GM23248 (cell line): ENCODE measurements at regions not wholly inside any gene's neighbourhood (a gene's known extent, or its start where the extent isn't known, plus 50 kb on each side); places are given as distances from the start of the nearest gene placed in this dataset.

Experiments used
- EZH2 ChIP-seq: fragments of 200-600 bp; sonication (generic); IDR thresholded peaks from 2 replicates; pipeline ENCODE4 v1.6.1; 2018; ENCODE audit warnings: antibody characterized with exemption, mild to moderate bottlenecking; ENCODE audit not compliant: insufficient read depth, poor library complexity, severe bottlenecking
- EZH2phosphoT487 ChIP-seq: fragments of 200-600 bp; sonication (generic); IDR thresholded peaks from 2 replicates; pipeline ENCODE4 v1.6.1; 2018; ENCODE audit warnings: antibody characterized with exemption, moderate library complexity, mild to moderate bottlenecking, low read depth; ENCODE audit not compliant: insufficient read depth

DNA sequence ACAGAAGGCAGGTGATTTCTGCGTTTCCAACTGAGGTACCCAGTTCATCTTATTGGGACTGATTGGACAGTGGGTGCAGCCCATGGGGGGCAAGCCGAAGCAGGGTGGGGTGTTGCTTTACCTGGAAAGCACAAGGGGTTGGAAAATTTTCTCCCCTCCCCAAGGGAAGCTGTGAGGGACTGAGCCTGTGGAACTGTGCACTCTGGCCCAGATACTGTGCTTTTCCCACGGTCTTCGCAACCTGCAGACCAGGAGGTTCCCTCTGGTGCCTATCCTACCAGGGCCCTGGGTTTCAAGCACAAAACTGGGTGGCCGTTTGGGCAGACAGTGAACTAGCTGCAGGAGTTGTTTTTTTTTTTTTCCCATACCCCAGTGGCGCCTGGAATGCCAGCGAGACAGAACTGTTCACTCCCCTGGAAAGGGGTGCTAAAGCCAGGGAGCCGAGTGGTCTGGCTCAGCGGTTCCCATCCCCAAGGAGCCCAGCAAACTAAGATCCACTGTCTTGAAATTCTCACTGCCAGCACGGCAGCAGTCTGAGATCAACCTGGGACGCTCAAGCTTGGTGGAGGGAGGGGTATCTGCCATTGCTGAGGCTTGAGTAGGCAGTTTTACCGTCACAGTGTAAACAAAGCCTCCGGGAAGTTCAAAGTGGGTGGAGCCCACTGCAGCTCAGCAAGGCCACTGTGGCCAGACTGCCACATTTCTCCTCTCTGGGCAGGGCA is 97.2 kb downstream of the JRKL start:
- TF ChIP-seq EZH2 (no peak), EZH2phosphoT487 (no peak)
